ENCODE measurements at regions not wholly inside any gene's neighbourhood (a gene's known extent, or its start where the extent isn't known, plus 50 kb on each side); places are given as distances from the start of the nearest gene placed in this dataset.

DNA sequence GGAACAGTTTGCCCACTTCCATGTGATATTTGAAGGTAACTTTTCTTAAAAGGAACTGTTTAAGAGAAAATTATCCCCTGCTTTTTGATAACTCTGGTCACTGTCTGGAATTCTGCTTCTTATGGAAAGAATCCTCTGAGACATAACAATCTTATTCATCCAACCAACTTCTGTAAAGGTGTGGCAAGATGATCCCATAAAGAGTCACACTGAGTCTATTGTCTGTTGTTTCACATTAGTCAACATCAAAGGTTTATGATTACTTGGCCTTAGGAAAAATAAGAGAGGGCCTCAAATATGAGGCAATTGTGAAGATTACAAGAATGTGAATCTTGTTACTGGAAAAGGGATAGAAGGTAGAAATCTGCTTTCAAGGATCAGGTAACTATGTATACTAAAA, 88.0 kb upstream of the MAGEB18 start:
- DNase-seq = no peak

DNA sequence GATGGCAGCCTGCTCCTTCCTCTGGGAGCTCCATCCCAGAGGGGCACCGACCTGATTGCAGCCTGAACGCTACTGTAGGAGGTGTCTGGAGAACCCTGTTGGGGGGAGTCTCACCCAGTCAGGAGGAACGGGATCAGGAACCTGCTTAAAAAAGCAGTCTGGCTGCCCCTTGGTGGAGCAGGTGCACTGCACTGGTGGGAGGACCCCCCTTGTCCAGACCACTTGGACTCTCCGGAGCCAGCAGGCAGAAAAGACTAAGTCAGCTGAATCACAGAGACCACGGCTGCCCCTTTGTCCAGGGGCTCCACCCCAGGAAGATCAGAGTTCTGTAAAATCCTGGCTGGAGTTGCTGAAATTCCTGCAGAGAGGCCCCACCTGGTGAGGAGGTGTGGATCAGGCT, 67.3 kb upstream of the MAGEB18 start:
- DNase-seq = no peak

DNA sequence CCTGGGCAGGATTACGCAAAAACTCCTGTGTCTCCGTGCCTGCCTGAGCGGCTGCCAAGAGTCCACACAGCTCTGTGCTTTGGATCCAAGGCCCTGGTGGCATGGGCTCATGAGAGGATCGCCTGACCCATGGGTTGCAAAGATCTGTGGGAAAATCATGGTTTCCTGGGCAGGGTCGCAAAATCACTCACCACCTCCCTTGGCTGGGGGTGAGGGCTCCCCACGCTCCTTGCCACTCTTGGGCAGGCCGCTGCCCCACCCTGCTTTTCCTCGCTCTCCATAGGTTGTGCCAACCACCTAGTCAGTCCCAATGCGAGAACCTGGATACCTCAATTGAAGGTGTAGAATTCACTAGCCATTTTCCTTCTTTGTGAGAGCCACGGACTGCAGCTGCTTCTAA, 66.5 kb upstream of the MAGEB18 start:
- DNase-seq = no peak

DNA sequence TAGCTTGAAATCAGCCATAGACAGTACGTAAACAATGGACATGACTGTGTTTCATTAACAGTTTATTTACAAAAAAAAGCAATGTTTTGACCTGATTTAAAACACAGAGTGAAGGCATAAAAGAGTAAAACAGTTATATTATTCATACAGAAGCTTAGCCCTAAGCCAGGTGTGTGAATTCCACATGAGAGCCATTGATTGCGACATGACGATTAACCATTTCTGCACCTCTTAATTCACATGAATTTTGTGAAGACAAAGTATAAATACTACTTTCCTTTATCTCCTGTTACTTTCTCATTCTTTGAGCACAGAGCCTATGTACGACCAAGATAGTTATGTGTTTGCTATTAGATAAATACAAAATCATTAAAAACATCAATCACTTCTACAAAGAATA, 55.0 kb upstream of the MAGEB18 start:
- no peak for DNase-seq

Measured in NCI-H82 (cell line).